GM12878 (cell line): ENCODE measurements at regions not wholly inside any gene's neighbourhood (a gene's known extent, or its start where the extent isn't known, plus 50 kb on each side); places are given as distances from the start of the nearest gene placed in this dataset.

Experiments used
- ATAC-seq: fragments of 200-7000 bp; cut with Tn5 transposase; 3 replicates; pipeline ENCODE4 v1.9.1; 2020; ENCODE audit warnings: mild to moderate bottlenecking, moderate library complexity
- BruUV-seq: library from RNA; stranded (reverse); fragments of 400-500 nt; replicated peaks from 2 replicates; lab custom pipeline; 2021; lab: Mats Ljungman, UMichigan
- CTCF ChIA-PET: fragments of 300-600 bp; sonication (Branson Sonifier 250); formaldehyde crosslinking; extraction: SDS; loops from one replicate; lab custom pipeline; 2021; ENCODE audit warnings: inconsistent platforms; lab: Yijun Ruan, JAX
- POLR2A ChIA-PET: fragments of 350-600 bp; formaldehyde crosslinking; extraction: SDS; loops from one replicate; lab custom pipeline; 2021; ENCODE audit warnings: inconsistent platforms; lab: Charles Lee
- RAD21 ChIA-PET: fragments of 300-600 bp; sonication (Branson Sonifier 250); formaldehyde crosslinking; loops from one replicate; lab custom pipeline; 2023; ENCODE audit warnings: antibody characterized with exemption; ENCODE audit not compliant: unreplicated experiment; lab: Charles Lee
- SMC1A ChIA-PET: fragments of 300-600 bp; sonication (Branson Sonifier 250); formaldehyde crosslinking; loops from one replicate; lab custom pipeline; 2023; ENCODE audit not compliant: unreplicated experiment, uncharacterized antibody; lab: Charles Lee
- DNase-seq: peaks from one replicate; pipeline ENCODE4 v3.0.0-alpha.2; 2011; ENCODE audit warnings: low read depth, low spot score
- FAIRE-seq: peaks from 3 replicates; lab custom pipeline; 2011; peaks lifted over from hg19 to GRCh38; lab: Jason Lieb, UNC
- H2AFZ ChIP-seq: 2 replicates; pipeline ENCODE4 v1.6.0; 2011; ENCODE audit warnings: low read depth, low read length, control low read depth; ENCODE audit not compliant: control insufficient read depth
- H3K27ac ChIP-seq: 2 replicates; pipeline ENCODE4 v1.5.1; 2011; ENCODE audit warnings: control low read depth; ENCODE audit not compliant: control insufficient read depth, insufficient read depth
- H3K27me3 ChIP-seq, 2 experiments: replicated peaks in 1 of 2; 2 replicates each; pipeline versions ENCODE4 v1.6.0 to v1.6.1; 2011; ENCODE audit warnings: low read length in 1 of 2; ENCODE audit not compliant: control insufficient read depth in 2 of 2, insufficient read depth in 2 of 2
- H3K36me3 ChIP-seq, 2 experiments: 2 replicates each; pipeline ENCODE4 v1.5.1; 2011; ENCODE audit warnings: low read length in 1 of 2; ENCODE audit not compliant: control insufficient read depth in 2 of 2, insufficient read depth in 2 of 2
- H3K4me1 ChIP-seq: 2 replicates; pipeline ENCODE4 v1.6.1; 2011; ENCODE audit warnings: mild to moderate bottlenecking, low read length, moderate library complexity, mixed read lengths; ENCODE audit not compliant: control insufficient read depth, insufficient read depth
- H3K4me2 ChIP-seq: 2 replicates; pipeline ENCODE4 v1.6.0; 2011; ENCODE audit warnings: control low read depth; ENCODE audit not compliant: control insufficient read depth, insufficient read depth
- H3K4me3 ChIP-seq: fragments of 200-600 bp; sonication (generic); 2 replicates; pipeline ENCODE4 v1.5.1; 2016
- H3K79me2 ChIP-seq: 2 replicates; pipeline ENCODE4 v1.6.0; 2011; ENCODE audit warnings: low read length; ENCODE audit not compliant: control insufficient read depth, insufficient read depth
- H3K9ac ChIP-seq: 2 replicates; pipeline ENCODE4 v1.8.0; 2011; ENCODE audit warnings: low read length, control low read depth, mixed read lengths; ENCODE audit not compliant: control insufficient read depth, insufficient read depth
- H3K9me3 ChIP-seq: replicated peaks from 3 replicates; pipeline ENCODE4 v1.5.1; 2011; ENCODE audit warnings: mild to moderate bottlenecking, low read length; ENCODE audit not compliant: control insufficient read depth, insufficient read depth
- H4K20me1 ChIP-seq: 2 replicates; pipeline ENCODE4 v1.6.0; 2011; ENCODE audit not compliant: control insufficient read depth, insufficient read depth
- ATF3 ChIP-seq: IDR thresholded peaks from 2 replicates; pipeline ENCODE4 v1.6.1; 2011; ENCODE audit warnings: low read depth, mild to moderate bottlenecking, low read length, moderate library complexity, borderline replicate concordance; ENCODE audit errors: extremely low read depth
- CEBPZ ChIP-seq: fragments of 150-350 bp; IDR thresholded peaks from 2 replicates; pipeline ENCODE4 v1.6.1; 2016; ENCODE audit warnings: low read depth, low read length
- FOS ChIP-seq: IDR thresholded peaks from 3 replicates; pipeline ENCODE4 v1.6.1; 2011; ENCODE audit warnings: borderline replicate concordance; ENCODE audit not compliant: insufficient read length; ENCODE audit errors: extremely low read depth
- IKZF2 ChIP-seq, 2 experiments: fragments of 450-650 bp; IDR thresholded peaks; 2 replicates each; pipeline ENCODE4 v1.6.1; 2017; ENCODE audit warnings: mild to moderate bottlenecking in 2 of 2, moderate library complexity in 2 of 2
- IRF5 ChIP-seq: fragments of 450-650 bp; IDR thresholded peaks from 2 replicates; pipeline ENCODE4 v1.6.1; 2017; ENCODE audit warnings: borderline replicate concordance
- PKNOX1 ChIP-seq: fragments of 450-650 bp; IDR thresholded peaks from 2 replicates; pipeline ENCODE4 v1.6.1; 2016; ENCODE audit warnings: mild to moderate bottlenecking
- POLR2AphosphoS2 ChIP-seq: IDR thresholded peaks from 2 replicates; pipeline ENCODE4 v1.6.1; 2011; ENCODE audit warnings: low read depth, mild to moderate bottlenecking, low read length, improper control_type of control experiment, moderate library complexity
- RELA ChIP-seq: fragments of 450-650 bp; IDR thresholded peaks from 2 replicates; pipeline ENCODE4 v1.8.0; 2014; ENCODE audit warnings: borderline replicate concordance; ENCODE audit not compliant: partially characterized antibody
- SIN3A ChIP-seq: IDR thresholded peaks from 2 replicates; pipeline ENCODE4 v1.6.1; 2012; ENCODE audit warnings: low read depth, low read length, improper control_type of control experiment
- SMARCA5 ChIP-seq: fragments of 450-650 bp; IDR thresholded peaks from 2 replicates; pipeline ENCODE4 v1.6.1; 2017; ENCODE audit warnings: mild to moderate bottlenecking
- STAT1 ChIP-seq: fragments of 450-650 bp; conservative IDR thresholded peaks from 2 replicates; pipeline ENCODE4 v1.6.1; 2014; ENCODE audit warnings: antibody characterized with exemption, mild to moderate bottlenecking
- YBX1 ChIP-seq: fragments of 450-650 bp; IDR thresholded peaks from 2 replicates; pipeline ENCODE4 v1.6.1; 2016; ENCODE audit warnings: antibody characterized with exemption
- ZNF622 ChIP-seq: fragments of 450-650 bp; IDR thresholded peaks from 2 replicates; pipeline ENCODE4 v1.6.1; 2017; ENCODE audit warnings: mild to moderate bottlenecking, inconsistent platforms
- WGBS: methylation state at CpG from one replicate; pipeline ENCODE4 v1.1.6; 2016; ENCODE audit warnings: low lambda C conversion rate; ENCODE audit not compliant: insufficient replicate concordance, insufficient coverage; ENCODE audit errors: missing lambda C conversion rate; 5-methylcytosine and 5-hydroxymethylcytosine counted together
- in situ Hi-C: fragments of 300-500 bp; cut with MboI; formaldehyde crosslinking; loops from 9 replicates; pipeline ENCODE4 v1.14.3; 2018; ENCODE audit warnings: mixed read lengths
- intact Hi-C: fragments of 100-400 bp; cut with micrococcal nuclease; formaldehyde crosslinking; loops from one replicate; pipeline ENCODE4 v1.14.2; 2022; ENCODE audit not compliant: unreplicated experiment

- CTCF ChIA-PET, result no interaction called here
- no peaks in the 10 kb centered on the region for H3K9me3 ChIP-seq
- H3K27me3 ChIP-seq, result no peaks in the 10 kb centered on the region
- no TSS peak for BruUV-seq
- no peak overlapping the region for H2AFZ ChIP-seq
- no peaks in the 10 kb centered on the region for H3K79me2 ChIP-seq
- no peaks in the 10 kb centered on the region for H4K20me1 ChIP-seq
- RAD21 ChIA-PET, result no interaction called here
- WGBS, result 0% methylated on average over 2 of the region's 2 CpGs
- ATAC-seq (no peak), DNase-seq (no peak), FAIRE-seq (no peak)
- POLR2A ChIA-PET, result no interaction called here
- no peak overlapping the region for H3K4me3 ChIP-seq
- no peaks in the 10 kb centered on the region for H3K36me3 ChIP-seq
- H3K4me2 ChIP-seq, result no peak overlapping the region
- SMC1A ChIA-PET, result no interaction called here
- in situ Hi-C loops, result no loop called here
- H3K27ac ChIP-seq, result no peak overlapping the region
- no peak overlapping the region for H3K9ac ChIP-seq
- no peaks in the 10 kb centered on the region for H3K4me1 ChIP-seq
- intact Hi-C loops, result no loop called here
- TF ChIP-seq RELA, result no peak
- no peak for TF ChIP-seq ATF3
- TF ChIP-seq SIN3A, result no peak
- TF ChIP-seq YBX1, result no peak
- no peak for TF ChIP-seq IKZF2 (IDR thresholded peaks at IDR 0.05)
These were observed 235.1 kb downstream of the FNDC1 start for GRCh38 chr6:159404296-159404695.

GRCh38 chr6:159400826-159401225, 231.6 kb downstream of the FNDC1 start:
- H2AFZ ChIP-seq, result no peak overlapping the region
- H3K79me2 ChIP-seq, result no peaks in the 10 kb centered on the region
- BruUV-seq, result no TSS peak
- SMC1A ChIA-PET, result no interaction called here
- WGBS, result 18% methylated on average over 7 of the region's 7 CpGs
- H3K4me3 ChIP-seq, result no peak overlapping the region
- H3K4me1 ChIP-seq, result no peaks in the 10 kb centered on the region
- POLR2A ChIA-PET, result no interaction called here
- no peaks in the 10 kb centered on the region for H3K36me3 ChIP-seq
- H3K9me3 ChIP-seq, result no peaks in the 10 kb centered on the region
- CTCF ChIA-PET, result no interaction called here
- intact Hi-C loops, result no loop called here
- H4K20me1 ChIP-seq, result no peaks in the 10 kb centered on the region
- no peaks in the 10 kb centered on the region for H3K27me3 ChIP-seq
- H3K27ac ChIP-seq, result no peak overlapping the region
- in situ Hi-C loops, result no loop called here
- RAD21 ChIA-PET, result no interaction called here
- no peak overlapping the region for H3K9ac ChIP-seq
- DNase-seq (no peak), ATAC-seq (no peak), FAIRE-seq (no peak)
- H3K4me2 ChIP-seq, result no peak overlapping the region
- TF ChIP-seq STAT1, result no peak
- no peak for TF ChIP-seq ZNF622
- no peak for TF ChIP-seq IRF5
- no peak for TF ChIP-seq PKNOX1
- TF ChIP-seq CEBPZ, result no peak
- no peak for TF ChIP-seq FOS
- TF ChIP-seq SMARCA5, result no peak
- no peak for TF ChIP-seq YBX1
- TF ChIP-seq POLR2AphosphoS2, result no peak
